SU-DHL-6 (cell line): ENCODE measurements at regions not wholly inside any gene's neighbourhood (a gene's known extent, or its start where the extent isn't known, plus 50 kb on each side); places are given as distances from the start of the nearest gene placed in this dataset.

ENCODE experiments used
- EZH2phosphoT487 ChIP-seq: fragments of 200-600 bp; sonication (generic), shearing (Covaris generic); conservative IDR thresholded peaks from 2 replicates; pipeline ENCODE4 v1.6.1; 2018; ENCODE audit warnings: mild to moderate bottlenecking, antibody characterized with exemption, low read length, moderate library complexity, mixed read lengths
- TF ChIP-seq, protein P1 (sequence below): fragments of 200-600 bp; sonication (generic); IDR thresholded peaks from one replicate; pipeline ENCODE4 v1.5.1; 2017; ENCODE audit warnings: antibody characterized with exemption, mild to moderate bottlenecking, low read length, moderate library complexity; ENCODE audit not compliant: insufficient read depth, poor library complexity, severe bottlenecking

DNA sequence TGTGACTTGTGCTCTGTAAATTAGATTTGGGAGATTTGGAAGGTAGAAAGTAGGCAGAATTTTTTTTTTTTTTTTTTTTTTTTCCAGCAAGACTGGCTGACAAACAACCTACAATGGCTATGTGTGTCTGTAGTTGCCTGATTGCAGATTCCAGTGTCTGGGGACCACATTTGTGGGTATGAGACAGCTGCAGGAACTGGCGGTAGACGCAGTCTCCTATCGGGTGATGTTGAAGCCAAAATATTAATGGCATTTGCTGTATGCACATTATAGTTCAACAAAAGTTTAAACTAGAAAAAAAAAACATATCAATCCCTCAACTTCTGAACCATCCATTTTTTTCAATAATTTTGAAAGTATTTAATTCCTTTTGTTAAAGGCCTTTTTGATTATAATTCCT lies 665.2 kb downstream of the TOX3 start:
- TF ChIP-seq, protein P1, sequence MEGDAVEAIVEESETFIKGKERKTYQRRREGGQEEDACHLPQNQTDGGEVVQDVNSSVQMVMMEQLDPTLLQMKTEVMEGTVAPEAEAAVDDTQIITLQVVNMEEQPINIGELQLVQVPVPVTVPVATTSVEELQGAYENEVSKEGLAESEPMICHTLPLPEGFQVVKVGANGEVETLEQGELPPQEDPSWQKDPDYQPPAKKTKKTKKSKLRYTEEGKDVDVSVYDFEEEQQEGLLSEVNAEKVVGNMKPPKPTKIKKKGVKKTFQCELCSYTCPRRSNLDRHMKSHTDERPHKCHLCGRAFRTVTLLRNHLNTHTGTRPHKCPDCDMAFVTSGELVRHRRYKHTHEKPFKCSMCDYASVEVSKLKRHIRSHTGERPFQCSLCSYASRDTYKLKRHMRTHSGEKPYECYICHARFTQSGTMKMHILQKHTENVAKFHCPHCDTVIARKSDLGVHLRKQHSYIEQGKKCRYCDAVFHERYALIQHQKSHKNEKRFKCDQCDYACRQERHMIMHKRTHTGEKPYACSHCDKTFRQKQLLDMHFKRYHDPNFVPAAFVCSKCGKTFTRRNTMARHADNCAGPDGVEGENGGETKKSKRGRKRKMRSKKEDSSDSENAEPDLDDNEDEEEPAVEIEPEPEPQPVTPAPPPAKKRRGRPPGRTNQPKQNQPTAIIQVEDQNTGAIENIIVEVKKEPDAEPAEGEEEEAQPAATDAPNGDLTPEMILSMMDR: no peak
- TF ChIP-seq EZH2phosphoT487: no peak
